CD14-positive monocyte (primary cell): ENCODE measurements at regions not wholly inside any gene's neighbourhood (a gene's known extent, or its start where the extent isn't known, plus 50 kb on each side); places are given as distances from the start of the nearest gene placed in this dataset.

Experiments
- DNase-seq, 3 donors: peaks; one replicate each; pipeline ENCODE4 v3.0.0-alpha.2; 2011 to 2022
- H2AFZ ChIP-seq: 2 replicates; pipeline ENCODE4 v1.6.0; 2012; ENCODE audit warnings: mild to moderate bottlenecking, low read depth, low read length, inconsistent platforms; ENCODE audit not compliant: insufficient read depth, poor library complexity, severe bottlenecking
- H3K27ac ChIP-seq, 2 donors: 1 replicate in 1 of 2; 2 replicates in 1 of 2; pipeline ENCODE4 v1.5.1; 2012 to 2013; ENCODE audit warnings: low read length in 2 of 2, control low read depth in 1 of 2, inconsistent platforms in 1 of 2, low read depth in 1 of 2, mild to moderate bottlenecking in 1 of 2
- H3K27me3 ChIP-seq, 2 donors: one replicate each; pipeline versions ENCODE4 v1.6.0 to v1.6.1; 2011 to 2013; ENCODE audit warnings: low read length in 2 of 2; ENCODE audit not compliant: control insufficient read depth in 2 of 2, insufficient read depth in 2 of 2
- H3K36me3 ChIP-seq, 2 donors: replicated peaks in 1 of 2; 1 replicate in 1 of 2; 2 replicates in 1 of 2; pipeline versions ENCODE4 v1.5.1 to v1.6.1; 2012 to 2013; ENCODE audit warnings: low read length in 2 of 2, control low read depth in 1 of 2, inconsistent platforms in 1 of 2, mild to moderate bottlenecking in 1 of 2; ENCODE audit not compliant: insufficient read depth in 2 of 2, control insufficient read depth in 1 of 2
- H3K4me1 ChIP-seq, 2 donors: 1 replicate in 1 of 2; 2 replicates in 1 of 2; pipeline versions ENCODE4 v1.5.1 to v1.6.1; 2012 to 2013; ENCODE audit warnings: low read length in 2 of 2, control low read depth in 1 of 2, inconsistent platforms in 1 of 2, mild to moderate bottlenecking in 1 of 2, moderate library complexity in 1 of 2; ENCODE audit not compliant: insufficient read depth in 2 of 2, control insufficient read depth in 1 of 2
- H3K4me2 ChIP-seq: replicated peaks from 2 replicates; pipeline ENCODE3; 2012; ENCODE audit warnings: low read length, moderate library complexity, mild to moderate bottlenecking; ENCODE audit not compliant: poor library complexity, severe bottlenecking; ENCODE audit errors: extremely low read depth
- H3K4me3 ChIP-seq, 3 experiments: fragments of 200-600 bp in 1 of 3; sonication (generic) in 1 of 3; replicated peaks in 1 of 3; 1 replicate in 2 of 3; 2 replicates in 1 of 3; pipeline ENCODE4 v1.5.1; 2011 to 2013; ENCODE audit warnings: low read length in 3 of 3, mild to moderate bottlenecking in 3 of 3, control low read depth in 2 of 3, low read depth in 2 of 3, inconsistent platforms in 1 of 3, moderate library complexity in 1 of 3
- H3K79me2 ChIP-seq: 2 replicates; pipeline ENCODE4 v1.6.0; 2012; ENCODE audit warnings: mild to moderate bottlenecking, control low read depth, inconsistent platforms, low read length, moderate library complexity; ENCODE audit not compliant: insufficient read depth
- H3K9ac ChIP-seq: 2 replicates; pipeline ENCODE4 v1.6.0; 2017; ENCODE audit warnings: low read length, mild to moderate bottlenecking; ENCODE audit not compliant: insufficient read depth, poor library complexity, severe bottlenecking
- H3K9me3 ChIP-seq, 2 donors: replicated peaks in 1 of 2; 1 replicate in 1 of 2; 2 replicates in 1 of 2; pipeline versions ENCODE4 v1.5.1 to v1.6.1; 2012 to 2013; ENCODE audit warnings: low read length in 2 of 2, control low read depth in 1 of 2; ENCODE audit not compliant: control insufficient read depth in 1 of 2, insufficient read depth in 1 of 2
- H4K20me1 ChIP-seq: 2 replicates; pipeline ENCODE4 v1.6.0; 2012; ENCODE audit warnings: mild to moderate bottlenecking, low read length, control low read depth, moderate library complexity; ENCODE audit not compliant: insufficient read depth
- H3K27ac Mint-ChIP-seq, 7 donors: one replicate each; pipeline ENCODE4 v1.8.0; 2020; ENCODE audit warnings: mild to moderate bottlenecking in 7 of 7, mixed read lengths in 7 of 7, moderate library complexity in 6 of 7, inconsistent platforms in 2 of 7
- H3K27me3 Mint-ChIP-seq, 3 donors: one replicate each; pipeline ENCODE4 v1.8.0; 2021 to 2022; ENCODE audit warnings: low read depth in 3 of 3, mild to moderate bottlenecking in 3 of 3, mixed read lengths in 3 of 3, moderate library complexity in 3 of 3, inconsistent platforms in 1 of 3
- H3K36me3 Mint-ChIP-seq, 2 donors: one replicate each; pipeline ENCODE4 v1.8.0; 2020; ENCODE audit warnings: mixed read lengths in 2 of 2, inconsistent platforms in 1 of 2, mild to moderate bottlenecking in 1 of 2
- H3K4me1 Mint-ChIP-seq: one replicate; pipeline ENCODE4 v1.8.0; 2020; ENCODE audit warnings: mild to moderate bottlenecking, mixed read lengths
- H3K4me3 Mint-ChIP-seq, 2 donors: one replicate each; pipeline ENCODE4 v1.8.0; 2020; ENCODE audit warnings: mild to moderate bottlenecking in 2 of 2, mixed read lengths in 2 of 2, moderate library complexity in 1 of 2
- H3K9me3 Mint-ChIP-seq, 7 donors: one replicate each; pipeline ENCODE4 v1.8.0; 2020 to 2022; ENCODE audit warnings: mixed read lengths in 7 of 7, mild to moderate bottlenecking in 6 of 7, moderate library complexity in 6 of 7, inconsistent platforms in 2 of 7
- CTCF ChIP-seq: fragments of 200-600 bp; IDR thresholded peaks from one replicate; pipeline ENCODE4 v1.8.0; 2022; ENCODE audit warnings: antibody characterized with exemption, mild to moderate bottlenecking
- WGBS: methylation state at CpG from one replicate; pipeline ENCODE4 v1.1.5; 2013; ENCODE audit warnings: missing lambda C conversion rate; ENCODE audit not compliant: insufficient coverage; 5-methylcytosine and 5-hydroxymethylcytosine counted together
- intact Hi-C, 2 donors: fragments of 100-400 bp; cut with micrococcal nuclease; formaldehyde crosslinking; loops; one replicate each; pipeline versions ENCODE4 v1.15.0 to v1.15.1; 2023

DNA sequence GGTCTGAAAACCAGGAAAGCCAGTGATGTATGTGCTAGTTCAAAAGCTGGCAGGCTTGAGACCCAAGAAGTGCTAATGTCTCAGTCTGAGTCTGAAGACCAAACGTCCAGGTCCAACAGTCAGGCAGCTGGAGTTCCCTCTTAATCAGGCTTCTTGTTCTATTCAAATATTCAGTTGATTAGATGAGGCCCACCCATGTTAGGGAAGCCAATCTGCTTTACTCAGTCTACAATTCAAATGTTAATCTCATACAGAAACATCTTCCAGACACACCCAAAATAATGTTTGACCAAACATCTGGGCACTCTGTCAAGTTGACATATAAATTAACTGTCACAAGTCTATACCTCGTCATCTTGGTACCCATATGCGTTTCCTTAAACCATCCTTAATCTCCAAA, 72.4 kb upstream of the IL2 start:
- H3K36me3 Mint-ChIP-seq: no peaks in the 10 kb centered on the region
- H3K9ac ChIP-seq: no peak overlapping the region
- H3K4me1 Mint-ChIP-seq: peaks cover 5% of the 10 kb centered on the region
- H3K27me3 ChIP-seq: no peaks in the 10 kb centered on the region
- peaks cover 2 to 11% (median 8%) of the 10 kb centered on the region in 7 donors for H3K9me3 Mint-ChIP-seq
- no peak overlapping the region for H3K4me3 Mint-ChIP-seq
- H3K4me1 ChIP-seq: no peaks in the 10 kb centered on the region
- H3K27ac Mint-ChIP-seq: no peak overlapping the region
- peaks cover 0 to 3% (median 0%) of the 10 kb centered on the region in 3 donors for H3K27me3 Mint-ChIP-seq
- H3K9me3 ChIP-seq: peaks cover 3 to 7% of the 10 kb centered on the region in 2 donors
- H2AFZ ChIP-seq: no peak overlapping the region
- 44% methylated on average over 1 of the region's 3 CpGs for WGBS
- intact Hi-C loops: no loop called here
- H3K27ac ChIP-seq: no peak overlapping the region
- DNase-seq: no peak
- no peaks in the 10 kb centered on the region for H4K20me1 ChIP-seq
- no peak overlapping the region for H3K4me2 ChIP-seq
- H3K79me2 ChIP-seq: no peaks in the 10 kb centered on the region
- H3K36me3 ChIP-seq: no peaks in the 10 kb centered on the region
- no peak overlapping the region for H3K4me3 ChIP-seq
- TF ChIP-seq CTCF: no peak

DNA sequence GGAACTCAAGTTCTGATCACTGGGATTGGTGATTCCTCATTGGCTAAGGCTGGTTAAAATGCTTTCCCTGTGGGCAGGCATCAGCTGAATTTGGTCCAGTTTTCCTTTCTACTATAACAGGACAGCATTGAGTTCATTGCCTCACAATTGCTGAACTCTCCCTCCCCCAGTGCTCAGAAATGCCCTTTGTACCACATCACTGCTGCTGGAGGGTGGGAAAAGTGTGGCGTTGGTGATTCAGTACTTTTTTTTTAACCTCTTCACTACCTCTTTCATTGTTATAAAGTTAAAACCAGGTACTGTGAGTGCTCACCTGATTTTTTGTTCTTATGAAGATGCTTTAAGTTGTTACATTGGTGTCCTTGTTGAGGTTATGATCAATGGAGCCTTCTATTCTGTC, 69.3 kb upstream of the IL2 start:
- H3K27ac Mint-ChIP-seq: no peak overlapping the region
- H3K4me3 Mint-ChIP-seq: no peak overlapping the region
- Histone ChIP-seq H4K20me1 (no peaks in the 10 kb centered on the region), H3K27ac (no peak overlapping the region), H3K27me3 (no peaks in the 10 kb centered on the region), H3K4me2 (no peak overlapping the region), H3K4me3 (no peak overlapping the region), H3K79me2 (no peaks in the 10 kb centered on the region), H3K9ac (no peak overlapping the region), H3K9me3 (peaks cover 0 to 3% of the 10 kb centered on the region in 2 donors), H3K36me3 (no peaks in the 10 kb centered on the region), H3K4me1 (no peaks in the 10 kb centered on the region), H2AFZ (no peak overlapping the region)
- no CpG with 5 or more reads among the region's 1 CpG for WGBS
- H3K27me3 Mint-ChIP-seq: peaks cover 0 to 3% (median 2%) of the 10 kb centered on the region in 3 donors
- peaks cover 5 to 20% (median 9%) of the 10 kb centered on the region in 7 donors for H3K9me3 Mint-ChIP-seq
- TF ChIP-seq CTCF: no peak
- no peaks in the 10 kb centered on the region for H3K36me3 Mint-ChIP-seq
- intact Hi-C loops: no loop called here
- no peaks in the 10 kb centered on the region for H3K4me1 Mint-ChIP-seq
- no peak for DNase-seq
